Neural cell (in vitro differentiated cells): ENCODE measurements at regions not wholly inside any gene's neighbourhood (a gene's known extent, or its start where the extent isn't known, plus 50 kb on each side); places are given as distances from the start of the nearest gene placed in this dataset.

Experiments
- H2AFZ ChIP-seq: fragments of 200-600, 300-800 bp; sonication (generic), shearing (Covaris generic); 2 replicates; pipeline ENCODE4 v1.6.0; 2014; ENCODE audit warnings: low read depth, mild to moderate bottlenecking, antibody characterized with exemption, low read length, moderate library complexity
- H3F3A ChIP-seq: fragments of 200-600 bp; shearing (Covaris generic); 2 replicates; pipeline ENCODE4 v1.6.1; 2016; ENCODE audit warnings: mild to moderate bottlenecking, moderate library complexity, mixed read lengths, antibody characterized with exemption, low read length; ENCODE audit not compliant: insufficient read depth, poor library complexity, severe bottlenecking
- H3K27ac ChIP-seq: fragments of 200-600, 300-800 bp; sonication (generic), shearing (Covaris generic); 2 replicates; pipeline ENCODE4 v1.5.1; 2014; ENCODE audit warnings: mild to moderate bottlenecking, low read length, moderate library complexity
- H3K27me3 ChIP-seq: fragments of 300-800, 200-600 bp; sonication (generic), shearing (Covaris generic); 2 replicates; pipeline ENCODE4 v1.6.0; 2014; ENCODE audit warnings: mild to moderate bottlenecking, low read depth, low read length, moderate library complexity; ENCODE audit not compliant: insufficient read depth
- H3K36me3 ChIP-seq: fragments of 300-800, 200-600 bp; sonication (generic), shearing (Covaris generic); 2 replicates; pipeline ENCODE4 v1.5.1; 2014; ENCODE audit warnings: mild to moderate bottlenecking, antibody characterized with exemption, low read length, moderate library complexity; ENCODE audit not compliant: insufficient read depth
- H3K4me2 ChIP-seq: fragments of 300-800, 200-600 bp; sonication (generic), shearing (Covaris generic); 2 replicates; pipeline ENCODE4 v1.6.0; 2014; ENCODE audit warnings: mild to moderate bottlenecking, low read length
- H3K4me3 ChIP-seq: fragments of 300-800, 200-600 bp; sonication (generic), shearing (Covaris generic); 2 replicates; pipeline ENCODE4 v1.5.1; 2014; ENCODE audit warnings: mild to moderate bottlenecking, low read length, moderate library complexity
- H3K79me2 ChIP-seq: fragments of 200-600 bp; shearing (Covaris generic); replicated peaks from 2 replicates; pipeline ENCODE4 v1.6.0; 2014; ENCODE audit warnings: mild to moderate bottlenecking, low read length, moderate library complexity; ENCODE audit not compliant: insufficient read depth
- H3K9ac ChIP-seq: fragments of 300-800, 200-600 bp; sonication (generic), shearing (Covaris generic); 2 replicates; pipeline ENCODE4 v1.6.1; 2016; ENCODE audit warnings: mild to moderate bottlenecking, low read length, mixed read lengths
- H3K9me2 ChIP-seq: fragments of 200-600 bp; shearing (Covaris generic); 2 replicates; pipeline ENCODE4 v1.6.1; 2016; ENCODE audit warnings: mild to moderate bottlenecking, low read length, mixed read lengths; ENCODE audit not compliant: insufficient read depth
- H3K9me3 ChIP-seq: fragments of 200-600, 300-800 bp; sonication (generic), shearing (Covaris generic); 2 replicates; pipeline ENCODE4 v1.6.1; 2016; ENCODE audit warnings: mild to moderate bottlenecking, mixed run types, low read length, moderate library complexity, mixed read lengths
- H4K20me1 ChIP-seq: fragments of 200-600 bp; shearing (Covaris generic); 2 replicates; pipeline ENCODE4 v1.6.1; 2016; ENCODE audit warnings: mild to moderate bottlenecking, mixed run types; ENCODE audit not compliant: insufficient read depth
- EP300 ChIP-seq: fragments of 450-650 bp; conservative IDR thresholded peaks from 2 replicates; pipeline ENCODE4 v1.6.1; 2014; ENCODE audit warnings: antibody characterized with exemption, mild to moderate bottlenecking, moderate library complexity; ENCODE audit not compliant: poor library complexity, severe bottlenecking
- EZH2 ChIP-seq: fragments of 200-600, 300-800 bp; shearing (Covaris generic), sonication (generic); IDR thresholded peaks from 2 replicates; pipeline ENCODE4 v1.6.1; 2014; ENCODE audit warnings: antibody characterized with exemption, low read length, borderline replicate concordance, mild to moderate bottlenecking; ENCODE audit not compliant: insufficient read depth, poor library complexity, severe bottlenecking
- MXI1 ChIP-seq: fragments of 450-650 bp; conservative IDR thresholded peaks from 2 replicates; pipeline ENCODE4 v1.6.1; 2014; ENCODE audit warnings: antibody characterized with exemption, mild to moderate bottlenecking; ENCODE audit not compliant: poor library complexity, severe bottlenecking
- POLR2AphosphoS5 ChIP-seq: IDR thresholded peaks from 2 replicates; pipeline ENCODE4 v1.6.1; 2012
- RAD21 ChIP-seq: fragments of 450-650 bp; conservative IDR thresholded peaks from 2 replicates; pipeline ENCODE4 v1.6.1; 2014; ENCODE audit warnings: antibody characterized with exemption, mild to moderate bottlenecking, moderate library complexity
- SMC3 ChIP-seq: fragments of 450-650 bp; conservative IDR thresholded peaks from 2 replicates; pipeline ENCODE4 v1.6.1; 2014; ENCODE audit warnings: antibody characterized with exemption, mild to moderate bottlenecking, moderate library complexity; ENCODE audit not compliant: poor library complexity
- TAF1 ChIP-seq: IDR thresholded peaks from 2 replicates; pipeline ENCODE4 v1.6.1; 2012; ENCODE audit warnings: low read depth
- TF ChIP-seq, protein P1 (sequence below): fragments of 450-650 bp; IDR thresholded peaks from 2 replicates; pipeline ENCODE4 v1.5.1; 2014; ENCODE audit warnings: antibody characterized with exemption, mild to moderate bottlenecking, moderate library complexity; ENCODE audit not compliant: poor library complexity, severe bottlenecking
- TF ChIP-seq, protein P2 (sequence below): IDR thresholded peaks from 2 replicates; pipeline ENCODE4 v1.6.1; 2012; ENCODE audit warnings: borderline replicate concordance

DNA sequence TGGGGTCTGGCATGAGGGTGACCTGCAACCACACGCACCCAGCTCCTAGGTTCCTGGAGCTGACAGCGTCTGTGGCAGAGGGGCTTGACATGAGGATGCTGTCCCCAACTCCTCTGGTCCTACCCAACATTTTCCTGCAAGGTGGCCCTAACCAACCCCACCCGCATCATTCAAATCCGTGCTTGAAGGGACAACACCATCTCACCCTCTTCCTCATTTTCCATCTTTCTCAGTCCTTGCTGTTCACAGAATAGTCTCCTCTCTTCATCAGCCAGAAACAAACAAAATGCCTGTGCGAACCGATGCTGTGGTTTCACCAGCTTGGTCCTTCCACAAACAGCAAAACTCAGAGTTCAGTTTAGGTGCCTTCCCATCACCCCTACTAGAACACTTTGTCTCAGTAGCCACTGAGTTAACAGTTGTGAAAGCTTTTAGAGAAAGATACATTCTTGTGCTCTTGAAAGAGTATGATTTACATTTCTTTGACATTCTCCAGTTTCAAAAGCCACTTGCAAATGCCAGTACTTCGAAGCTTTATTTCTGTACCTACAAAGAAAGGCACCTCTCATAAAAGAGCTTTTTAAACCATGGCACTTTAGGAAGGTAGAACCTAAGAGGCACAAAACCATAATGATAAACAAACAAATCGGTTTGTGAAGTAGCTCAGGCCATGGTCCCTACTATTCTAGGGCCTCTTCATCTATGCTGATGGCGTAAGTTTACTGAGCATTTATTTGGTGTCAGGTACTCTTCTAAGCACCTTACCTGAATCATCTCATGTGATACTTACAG is 360.1 kb downstream of the SHQ1 start:
- no peak overlapping the region for H3K4me2 ChIP-seq
- no peaks in the 10 kb centered on the region for H4K20me1 ChIP-seq
- H3F3A ChIP-seq: no peaks in the 10 kb centered on the region
- TF ChIP-seq TAF1 (no peak), POLR2AphosphoS5 (no peak), EP300 (no peak), SMC3 (no peak), EZH2 (no peak), RAD21 (no peak), MXI1 (no peak)
- TF ChIP-seq, protein P1, sequence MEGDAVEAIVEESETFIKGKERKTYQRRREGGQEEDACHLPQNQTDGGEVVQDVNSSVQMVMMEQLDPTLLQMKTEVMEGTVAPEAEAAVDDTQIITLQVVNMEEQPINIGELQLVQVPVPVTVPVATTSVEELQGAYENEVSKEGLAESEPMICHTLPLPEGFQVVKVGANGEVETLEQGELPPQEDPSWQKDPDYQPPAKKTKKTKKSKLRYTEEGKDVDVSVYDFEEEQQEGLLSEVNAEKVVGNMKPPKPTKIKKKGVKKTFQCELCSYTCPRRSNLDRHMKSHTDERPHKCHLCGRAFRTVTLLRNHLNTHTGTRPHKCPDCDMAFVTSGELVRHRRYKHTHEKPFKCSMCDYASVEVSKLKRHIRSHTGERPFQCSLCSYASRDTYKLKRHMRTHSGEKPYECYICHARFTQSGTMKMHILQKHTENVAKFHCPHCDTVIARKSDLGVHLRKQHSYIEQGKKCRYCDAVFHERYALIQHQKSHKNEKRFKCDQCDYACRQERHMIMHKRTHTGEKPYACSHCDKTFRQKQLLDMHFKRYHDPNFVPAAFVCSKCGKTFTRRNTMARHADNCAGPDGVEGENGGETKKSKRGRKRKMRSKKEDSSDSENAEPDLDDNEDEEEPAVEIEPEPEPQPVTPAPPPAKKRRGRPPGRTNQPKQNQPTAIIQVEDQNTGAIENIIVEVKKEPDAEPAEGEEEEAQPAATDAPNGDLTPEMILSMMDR: no peak
- TF ChIP-seq, protein P2, sequence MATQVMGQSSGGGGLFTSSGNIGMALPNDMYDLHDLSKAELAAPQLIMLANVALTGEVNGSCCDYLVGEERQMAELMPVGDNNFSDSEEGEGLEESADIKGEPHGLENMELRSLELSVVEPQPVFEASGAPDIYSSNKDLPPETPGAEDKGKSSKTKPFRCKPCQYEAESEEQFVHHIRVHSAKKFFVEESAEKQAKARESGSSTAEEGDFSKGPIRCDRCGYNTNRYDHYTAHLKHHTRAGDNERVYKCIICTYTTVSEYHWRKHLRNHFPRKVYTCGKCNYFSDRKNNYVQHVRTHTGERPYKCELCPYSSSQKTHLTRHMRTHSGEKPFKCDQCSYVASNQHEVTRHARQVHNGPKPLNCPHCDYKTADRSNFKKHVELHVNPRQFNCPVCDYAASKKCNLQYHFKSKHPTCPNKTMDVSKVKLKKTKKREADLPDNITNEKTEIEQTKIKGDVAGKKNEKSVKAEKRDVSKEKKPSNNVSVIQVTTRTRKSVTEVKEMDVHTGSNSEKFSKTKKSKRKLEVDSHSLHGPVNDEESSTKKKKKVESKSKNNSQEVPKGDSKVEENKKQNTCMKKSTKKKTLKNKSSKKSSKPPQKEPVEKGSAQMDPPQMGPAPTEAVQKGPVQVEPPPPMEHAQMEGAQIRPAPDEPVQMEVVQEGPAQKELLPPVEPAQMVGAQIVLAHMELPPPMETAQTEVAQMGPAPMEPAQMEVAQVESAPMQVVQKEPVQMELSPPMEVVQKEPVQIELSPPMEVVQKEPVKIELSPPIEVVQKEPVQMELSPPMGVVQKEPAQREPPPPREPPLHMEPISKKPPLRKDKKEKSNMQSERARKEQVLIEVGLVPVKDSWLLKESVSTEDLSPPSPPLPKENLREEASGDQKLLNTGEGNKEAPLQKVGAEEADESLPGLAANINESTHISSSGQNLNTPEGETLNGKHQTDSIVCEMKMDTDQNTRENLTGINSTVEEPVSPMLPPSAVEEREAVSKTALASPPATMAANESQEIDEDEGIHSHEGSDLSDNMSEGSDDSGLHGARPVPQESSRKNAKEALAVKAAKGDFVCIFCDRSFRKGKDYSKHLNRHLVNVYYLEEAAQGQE: no peak
- no peaks in the 10 kb centered on the region for H3K79me2 ChIP-seq
- no peak overlapping the region for H3K27ac ChIP-seq
- H3K9ac ChIP-seq: no peak overlapping the region
- H2AFZ ChIP-seq: no peak overlapping the region
- H3K9me3 ChIP-seq: no peaks in the 10 kb centered on the region
- no peaks in the 10 kb centered on the region for H3K27me3 ChIP-seq
- no peaks in the 10 kb centered on the region for H3K36me3 ChIP-seq
- no peak overlapping the region for H3K4me3 ChIP-seq
- H3K9me2 ChIP-seq: no peaks in the 10 kb centered on the region

- H3K9me2 ChIP-seq: no peaks in the 10 kb centered on the region
- no peaks in the 10 kb centered on the region for H3K36me3 ChIP-seq
- H3K27me3 ChIP-seq: no peaks in the 10 kb centered on the region
- H4K20me1 ChIP-seq: no peaks in the 10 kb centered on the region
- H3K79me2 ChIP-seq: no peaks in the 10 kb centered on the region
- no peak overlapping the region for H2AFZ ChIP-seq
- no peaks in the 10 kb centered on the region for H3F3A ChIP-seq
- H3K4me3 ChIP-seq: no peak overlapping the region
- H3K27ac ChIP-seq: no peak overlapping the region
- TF ChIP-seq RAD21 (no peak), MXI1 (no peak), POLR2AphosphoS5 (no peak), EP300 (no peak), TAF1 (no peak), EZH2 (no peak), SMC3 (no peak)
- TF ChIP-seq, protein P1: no peak
- TF ChIP-seq, protein P2: no peak
- no peaks in the 10 kb centered on the region for H3K9me3 ChIP-seq
- H3K4me2 ChIP-seq: no peak overlapping the region
- no peak overlapping the region for H3K9ac ChIP-seq
Measured at GRCh38 chr3:72487078-72487765, 361.0 kb downstream of the SHQ1 start.
